HFFc6 (cell line): ENCODE measurements at regions not wholly inside any gene's neighbourhood (a gene's known extent, or its start where the extent isn't known, plus 50 kb on each side); places are given as distances from the start of the nearest gene placed in this dataset.

Experiments used
- DNase-seq: peaks from one replicate; pipeline ENCODE4 v3.0.0-alpha.2; 2018
- H3K27ac Mint-ChIP-seq: 2 replicates; pipeline ENCODE4 v1.8.0; 2020; ENCODE audit warnings: mild to moderate bottlenecking, mixed read lengths
- H3K27me3 Mint-ChIP-seq: 2 replicates; pipeline ENCODE4 v1.8.0; 2021; ENCODE audit warnings: mild to moderate bottlenecking, moderate library complexity, mixed read lengths; ENCODE audit not compliant: insufficient read depth
- H3K36me3 Mint-ChIP-seq: 2 replicates; pipeline ENCODE4 v1.8.0; 2021; ENCODE audit warnings: low read depth, mixed read lengths
- H3K4me1 Mint-ChIP-seq: 2 replicates; pipeline ENCODE4 v1.8.0; 2020; ENCODE audit warnings: low read depth, mixed read lengths
- H3K4me3 Mint-ChIP-seq: 2 replicates; pipeline ENCODE4 v1.8.0; 2020; ENCODE audit warnings: mild to moderate bottlenecking, moderate library complexity, mixed read lengths
- H3K9me3 Mint-ChIP-seq: 2 replicates; pipeline ENCODE4 v1.8.0; 2020; ENCODE audit warnings: mild to moderate bottlenecking, mixed read lengths
- CTCF ChIP-seq: fragments of 200-600 bp; sonication (generic); IDR thresholded peaks from 2 replicates; pipeline ENCODE4 v1.5.0; 2021; ENCODE audit warnings: antibody characterized with exemption, mild to moderate bottlenecking

DNA sequence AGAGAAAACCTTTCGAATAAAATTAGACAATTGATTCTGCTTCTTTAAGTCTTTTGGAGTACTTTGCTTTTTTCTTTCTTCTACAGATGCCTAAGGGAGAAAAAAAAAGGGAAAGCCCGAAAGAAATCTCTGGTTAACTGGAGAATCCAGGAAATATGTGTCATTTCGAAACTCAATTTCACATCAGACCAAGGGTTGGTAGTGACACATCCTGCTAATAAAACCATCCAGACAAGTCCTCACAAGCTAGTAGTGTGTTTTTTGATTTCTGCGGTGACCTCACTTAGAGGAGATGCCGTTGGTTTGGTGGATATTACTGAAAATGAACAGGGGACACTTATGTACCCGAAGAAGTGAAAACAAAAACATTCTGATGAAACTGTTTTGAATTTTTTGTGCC lies 726.5 kb upstream of the ADAMTS5 start:
- Mint-ChIP-seq H3K9me3 (peaks cover 3% of the 10 kb centered on the region), H3K4me1 (peaks cover 40% of the 10 kb centered on the region), H3K27me3 (no peaks in the 10 kb centered on the region), H3K27ac (peak overlapping the region; percentile 83), H3K4me3 (peak overlapping the region; percentile 19; the same call in 1 of the 2 replicates), H3K36me3 (peaks cover 3% of the 10 kb centered on the region; the same call in 1 of the 2 replicates)
- DNase-seq: peak; percentile 78
- no peak for TF ChIP-seq CTCF

DNA sequence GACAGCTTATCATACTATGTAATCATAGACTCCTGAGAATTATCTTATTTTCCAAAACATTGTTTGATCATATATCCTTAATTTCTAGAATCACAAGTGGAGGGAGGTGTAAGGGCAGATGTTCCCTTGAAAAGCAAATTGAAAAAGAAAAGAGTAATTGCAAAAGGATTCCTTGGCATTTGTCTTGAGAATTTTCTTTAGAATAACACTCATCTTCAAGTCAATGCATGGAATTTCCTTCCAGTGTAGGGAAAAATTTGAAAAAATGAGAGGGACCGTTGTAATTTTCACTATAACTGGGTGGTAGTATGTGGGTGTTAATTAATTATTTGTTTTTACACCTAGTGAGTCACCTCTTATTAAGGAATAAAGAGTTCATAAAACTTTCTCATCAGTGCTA lies 724.6 kb upstream of the ADAMTS5 start:
- H3K4me1 Mint-ChIP-seq: peaks cover 40% of the 10 kb centered on the region
- no peak overlapping the region for H3K4me3 Mint-ChIP-seq
- H3K27ac Mint-ChIP-seq: no peak overlapping the region
- no peaks in the 10 kb centered on the region for H3K27me3 Mint-ChIP-seq
- TF ChIP-seq CTCF: no peak
- peaks cover 9% of the 10 kb centered on the region for H3K9me3 Mint-ChIP-seq
- DNase-seq: no peak
- peaks cover 10% of the 10 kb centered on the region; the same call in 1 of the 2 replicates for H3K36me3 Mint-ChIP-seq

GRCh38 chr21:27691006-27691405 lies 724.1 kb upstream of the ADAMTS5 start:
- no peak for TF ChIP-seq CTCF

DNA sequence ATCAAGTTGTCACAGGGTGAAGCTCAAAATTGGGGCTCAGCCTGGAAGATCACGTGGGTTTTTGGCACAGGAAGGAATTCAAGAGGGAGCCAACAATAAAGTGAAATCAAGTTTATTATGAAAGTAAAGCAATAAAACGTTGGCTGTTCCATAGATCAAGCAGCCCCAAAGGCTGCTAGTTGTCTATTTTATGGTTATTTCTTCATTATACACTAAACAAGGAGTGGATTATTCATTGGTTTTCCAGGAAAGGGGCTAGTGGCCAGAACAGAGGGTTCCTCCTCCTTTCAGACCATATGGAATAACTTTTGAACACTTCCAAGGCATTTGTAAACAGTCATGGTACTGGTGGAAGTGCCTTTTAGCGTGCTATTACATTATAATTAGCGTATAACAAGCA lies 723.5 kb upstream of the ADAMTS5 start:
- no peak for TF ChIP-seq CTCF
- no peaks in the 10 kb centered on the region for H3K27me3 Mint-ChIP-seq
- no peak for DNase-seq
- peaks cover 9% of the 10 kb centered on the region for H3K9me3 Mint-ChIP-seq
- peaks cover 39% of the 10 kb centered on the region for H3K4me1 Mint-ChIP-seq
- peaks cover 10% of the 10 kb centered on the region; the same call in 1 of the 2 replicates for H3K36me3 Mint-ChIP-seq
- H3K27ac Mint-ChIP-seq: no peak overlapping the region
- H3K4me3 Mint-ChIP-seq: no peak overlapping the region

More at GRCh38 chr21:27691006-27691405, 724.1 kb upstream of the ADAMTS5 start:
- Mint-ChIP-seq H3K4me3 (no peak overlapping the region), H3K36me3 (peaks cover 10% of the 10 kb centered on the region; the same call in 1 of the 2 replicates), H3K27ac (no peak overlapping the region), H3K27me3 (no peaks in the 10 kb centered on the region), H3K4me1 (peaks cover 40% of the 10 kb centered on the region), H3K9me3 (peaks cover 9% of the 10 kb centered on the region)
- DNase-seq: no peak

GRCh38 chr21:27688773-27689172 lies 721.9 kb upstream of the ADAMTS5 start:
- no peaks in the 10 kb centered on the region for H3K27me3 Mint-ChIP-seq
- no peak overlapping the region for H3K4me3 Mint-ChIP-seq
- peaks cover 10% of the 10 kb centered on the region; the same call in 1 of the 2 replicates for H3K36me3 Mint-ChIP-seq
- TF ChIP-seq CTCF: no peak
- H3K4me1 Mint-ChIP-seq: peaks cover 26% of the 10 kb centered on the region
- DNase-seq: no peak
- H3K27ac Mint-ChIP-seq: no peak overlapping the region
- H3K9me3 Mint-ChIP-seq: peaks cover 9% of the 10 kb centered on the region

DNA sequence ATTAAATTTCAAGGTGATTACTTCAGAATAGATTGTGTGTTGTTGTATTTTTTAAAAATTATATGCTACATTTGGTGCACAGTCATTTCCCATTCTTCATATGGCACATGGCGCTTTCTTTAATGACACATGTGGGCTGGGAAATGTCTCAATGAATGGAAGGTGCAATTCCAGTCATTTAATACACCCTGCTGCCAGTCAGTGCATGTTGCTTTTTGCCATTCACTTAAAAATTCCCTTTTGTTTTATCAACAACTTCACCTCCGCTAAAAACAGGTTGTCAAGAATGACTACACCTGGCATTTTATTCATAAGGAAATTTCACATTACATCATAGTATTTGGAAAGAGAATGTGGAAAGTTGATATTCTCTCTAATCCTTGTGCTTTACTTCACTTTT lies 716.4 kb upstream of the ADAMTS5 start:
- H3K9me3 Mint-ChIP-seq: peaks cover 5% of the 10 kb centered on the region
- DNase-seq: no peak
- H3K4me1 Mint-ChIP-seq: peaks cover 23% of the 10 kb centered on the region
- no peak overlapping the region for H3K27ac Mint-ChIP-seq
- no peak overlapping the region for H3K4me3 Mint-ChIP-seq
- no peak for TF ChIP-seq CTCF
- no peaks in the 10 kb centered on the region for H3K27me3 Mint-ChIP-seq
- H3K36me3 Mint-ChIP-seq: peaks cover 6% of the 10 kb centered on the region; the same call in 1 of the 2 replicates
